ENCODE measurements at regions not wholly inside any gene's neighbourhood (a gene's known extent, or its start where the extent isn't known, plus 50 kb on each side); places are given as distances from the start of the nearest gene placed in this dataset.

DNA sequence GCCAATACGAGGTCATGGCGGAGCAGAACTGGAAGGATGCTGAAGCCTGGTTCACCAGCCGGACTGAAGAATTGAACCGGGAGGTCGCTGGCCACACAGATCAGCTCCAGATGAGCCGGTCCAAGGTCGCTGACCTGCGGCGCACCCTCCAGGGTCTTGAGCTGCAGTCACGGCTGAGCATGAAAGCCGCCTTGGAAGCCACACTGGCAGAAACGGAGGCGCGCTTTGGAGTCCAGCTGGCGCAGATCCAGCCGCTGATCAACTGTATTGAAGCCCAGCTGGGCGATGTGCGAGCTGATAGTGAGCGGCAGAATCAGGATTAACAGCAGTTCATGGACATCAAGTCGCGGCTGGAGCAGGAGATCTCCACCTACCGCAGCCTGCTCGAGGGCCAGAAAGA, 296.9 kb downstream of the OGFRL1 start:
- no peaks in the 10 kb centered on the region for H3K4me1 Mint-ChIP-seq (ENCODE audit: low read depth)
- no peak overlapping the region for H3K27ac Mint-ChIP-seq (ENCODE audit: unreplicated experiment)

DNA sequence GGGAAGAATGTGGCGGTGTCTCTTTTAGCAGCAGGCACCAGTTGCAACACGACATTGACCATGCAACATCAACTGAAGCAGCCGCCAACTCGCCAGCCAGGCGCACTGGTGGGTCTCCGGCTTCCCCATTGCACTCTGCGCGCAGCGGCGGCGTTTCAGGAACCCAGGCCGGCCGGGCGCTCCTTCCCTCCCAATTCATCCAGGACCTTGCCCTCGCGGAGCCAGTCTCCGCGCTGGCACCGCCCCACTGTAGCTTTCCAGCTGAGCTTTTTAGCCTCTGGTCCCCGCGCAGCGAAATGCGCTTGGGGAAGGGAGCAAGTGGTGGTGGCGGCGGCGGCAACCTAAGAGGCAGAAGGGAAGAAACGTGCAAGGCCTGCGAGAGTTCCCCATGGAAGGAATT, 297.9 kb upstream of the RIMS1 start:
- Mint-ChIP-seq H3K9me3 (ENCODE audit: low read depth) (peaks cover 2% of the 10 kb centered on the region), H3K27me3 (ENCODE audit: low read depth) (no peaks in the 10 kb centered on the region), H3K4me3 (ENCODE audit: unreplicated experiment) (no peak overlapping the region), H3K36me3 (ENCODE audit: low read depth) (no peaks in the 10 kb centered on the region), H3K27ac (ENCODE audit: unreplicated experiment) (no peak overlapping the region), H3K4me1 (ENCODE audit: low read depth) (peaks cover 4% of the 10 kb centered on the region)
- no peak for DNase-seq (ENCODE audit: low spot score)
- TF ChIP-seq, protein P1, sequence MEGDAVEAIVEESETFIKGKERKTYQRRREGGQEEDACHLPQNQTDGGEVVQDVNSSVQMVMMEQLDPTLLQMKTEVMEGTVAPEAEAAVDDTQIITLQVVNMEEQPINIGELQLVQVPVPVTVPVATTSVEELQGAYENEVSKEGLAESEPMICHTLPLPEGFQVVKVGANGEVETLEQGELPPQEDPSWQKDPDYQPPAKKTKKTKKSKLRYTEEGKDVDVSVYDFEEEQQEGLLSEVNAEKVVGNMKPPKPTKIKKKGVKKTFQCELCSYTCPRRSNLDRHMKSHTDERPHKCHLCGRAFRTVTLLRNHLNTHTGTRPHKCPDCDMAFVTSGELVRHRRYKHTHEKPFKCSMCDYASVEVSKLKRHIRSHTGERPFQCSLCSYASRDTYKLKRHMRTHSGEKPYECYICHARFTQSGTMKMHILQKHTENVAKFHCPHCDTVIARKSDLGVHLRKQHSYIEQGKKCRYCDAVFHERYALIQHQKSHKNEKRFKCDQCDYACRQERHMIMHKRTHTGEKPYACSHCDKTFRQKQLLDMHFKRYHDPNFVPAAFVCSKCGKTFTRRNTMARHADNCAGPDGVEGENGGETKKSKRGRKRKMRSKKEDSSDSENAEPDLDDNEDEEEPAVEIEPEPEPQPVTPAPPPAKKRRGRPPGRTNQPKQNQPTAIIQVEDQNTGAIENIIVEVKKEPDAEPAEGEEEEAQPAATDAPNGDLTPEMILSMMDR (IDR thresholded peaks at IDR 0.05) = no peak

More for the DNA sequence above, 296.9 kb downstream of the OGFRL1 start:
- peaks cover 2% of the 10 kb centered on the region for H3K9me3 Mint-ChIP-seq (ENCODE audit: low read depth)
- H3K4me3 Mint-ChIP-seq (ENCODE audit: unreplicated experiment) = no peak overlapping the region
- H3K27me3 Mint-ChIP-seq (ENCODE audit: low read depth) = no peaks in the 10 kb centered on the region
- no peaks in the 10 kb centered on the region for H3K36me3 Mint-ChIP-seq (ENCODE audit: low read depth)
- TF ChIP-seq, protein P1 (IDR thresholded peaks at IDR 0.05) = no peak
- DNase-seq (ENCODE audit: low spot score) = no peak

DNA sequence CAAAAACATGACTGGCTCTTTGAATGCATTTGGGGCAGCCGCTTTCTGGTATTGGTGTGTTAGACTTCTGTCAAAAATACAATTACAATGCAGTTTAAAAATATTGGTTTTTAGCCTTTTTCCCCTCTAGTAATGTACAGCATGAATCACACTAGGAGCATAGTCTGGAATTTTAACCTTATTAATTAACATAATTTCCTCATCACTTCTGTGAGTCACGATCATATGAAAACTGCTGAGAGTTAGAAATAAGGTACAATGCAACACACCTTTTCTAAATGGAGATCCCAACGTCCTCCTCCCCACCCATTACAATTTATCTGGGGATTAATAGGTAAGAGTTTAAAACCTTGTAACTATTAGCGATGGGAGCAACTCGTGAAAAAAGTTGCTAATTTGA, 297.1 kb upstream of the RIMS1 start:
- no peak overlapping the region for H3K27ac Mint-ChIP-seq (ENCODE audit: unreplicated experiment)
- H3K36me3 Mint-ChIP-seq (ENCODE audit: low read depth) = no peaks in the 10 kb centered on the region
- no peak for DNase-seq (ENCODE audit: low spot score)
- no peaks in the 10 kb centered on the region for H3K27me3 Mint-ChIP-seq (ENCODE audit: low read depth)
- peaks cover 4% of the 10 kb centered on the region for H3K4me1 Mint-ChIP-seq (ENCODE audit: low read depth)
- no peak overlapping the region for H3K4me3 Mint-ChIP-seq (ENCODE audit: unreplicated experiment)
- TF ChIP-seq, protein P1 (IDR thresholded peaks at IDR 0.05) = no peak
- peaks cover 2% of the 10 kb centered on the region for H3K9me3 Mint-ChIP-seq (ENCODE audit: low read depth)

DNA sequence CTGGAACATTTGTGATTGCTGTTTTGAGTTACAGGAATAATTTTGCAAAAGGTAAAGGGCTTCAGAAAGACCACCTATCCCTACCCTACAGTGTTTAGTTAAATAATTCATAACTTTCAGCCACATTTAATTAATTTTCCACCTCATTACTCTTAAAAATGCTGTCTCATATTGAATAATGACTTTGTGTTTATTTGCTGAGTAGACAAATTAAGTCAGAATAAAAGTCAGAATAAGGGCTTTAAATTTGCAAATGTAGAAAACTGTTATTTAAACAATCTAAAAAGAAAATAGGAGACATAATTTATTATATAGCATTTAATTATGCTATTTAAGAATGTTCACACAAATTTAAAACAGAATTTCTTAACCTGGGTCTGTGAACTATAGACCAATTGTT, 293.7 kb upstream of the RIMS1 start:
- no peaks in the 10 kb centered on the region for H3K36me3 Mint-ChIP-seq (ENCODE audit: low read depth)

DNA sequence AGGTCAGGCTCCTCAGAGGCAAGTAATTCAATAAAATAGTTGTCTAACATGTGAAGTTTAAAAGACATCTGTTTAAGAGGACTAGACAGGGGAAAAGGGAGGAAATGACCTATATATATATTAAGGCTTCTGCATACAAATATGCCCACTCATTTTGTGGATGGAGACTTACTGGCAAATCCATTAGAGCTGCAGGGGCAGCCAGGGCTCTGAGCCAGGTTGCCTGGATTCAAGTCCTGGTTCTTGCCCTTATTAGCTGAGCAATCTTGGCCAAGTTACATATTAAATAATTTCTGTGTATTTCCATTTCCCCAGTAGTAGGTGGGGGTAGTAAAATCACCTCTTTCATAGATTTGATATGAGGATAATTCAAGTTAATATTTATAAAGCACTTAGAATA, 287.0 kb upstream of the RIMS1 start:
- TF ChIP-seq, protein P1 (IDR thresholded peaks at IDR 0.05) = no peak
- no peaks in the 10 kb centered on the region for H3K36me3 Mint-ChIP-seq (ENCODE audit: low read depth)
- H3K4me1 Mint-ChIP-seq (ENCODE audit: low read depth) = peaks cover 8% of the 10 kb centered on the region

More for the DNA sequence above, 293.7 kb upstream of the RIMS1 start:
- Mint-ChIP-seq H3K4me1 (ENCODE audit: low read depth) (peaks cover 4% of the 10 kb centered on the region), H3K27ac (ENCODE audit: unreplicated experiment) (no peak overlapping the region), H3K9me3 (ENCODE audit: low read depth) (peaks cover 2% of the 10 kb centered on the region), H3K4me3 (ENCODE audit: unreplicated experiment) (no peak overlapping the region), H3K27me3 (ENCODE audit: low read depth) (peaks cover 4% of the 10 kb centered on the region)
- TF ChIP-seq, protein P1 (IDR thresholded peaks at IDR 0.05) = no peak
- DNase-seq (ENCODE audit: low spot score) = no peak

More for the DNA sequence above, 287.0 kb upstream of the RIMS1 start:
- no peak for DNase-seq (ENCODE audit: low spot score)
- Mint-ChIP-seq H3K27ac (ENCODE audit: unreplicated experiment) (no peak overlapping the region), H3K4me3 (ENCODE audit: unreplicated experiment) (no peak overlapping the region), H3K9me3 (ENCODE audit: low read depth) (no peaks in the 10 kb centered on the region), H3K27me3 (ENCODE audit: low read depth) (peaks cover 12% of the 10 kb centered on the region)

All from chondrocyte (in vitro differentiated cells).